ENCODE measurements at regions not wholly inside any gene's neighbourhood (a gene's known extent, or its start where the extent isn't known, plus 50 kb on each side); places are given as distances from the start of the nearest gene placed in this dataset.

GRCh38 chr5:67371924-67372323, 175.3 kb upstream of the CD180 start:
- no peaks in the 10 kb centered on the region for H3K79me2 ChIP-seq (ENCODE audit: insufficient read depth, low read length)
- no peak overlapping the region for H3K23ac ChIP-seq (ENCODE audit: insufficient read length, low read depth, low read length)
- no peak overlapping the region for H3T11ph ChIP-seq (ENCODE audit: low read length)
- no peaks in the 10 kb centered on the region for H3K79me1 ChIP-seq (ENCODE audit: insufficient read depth, low read depth, low read length, poor library complexity, severe bottlenecking)
- H3K56ac ChIP-seq (ENCODE audit: insufficient read length, low read depth, low read length), result no peak overlapping the region
- no peak overlapping the region for H4K8ac ChIP-seq (replicated peaks; ENCODE audit: insufficient read length, low read depth, low read length)
- H3K36me3 Mint-ChIP-seq (ENCODE audit: insufficient read depth in 1 of 3, low read depth in 3 of 3), result peaks cover 0 to 2% (median 0%) of the 10 kb centered on the region in 3 experiments; a peak in 1 of 7 replicates
- H3K4me2 ChIP-seq (ENCODE audit: insufficient read depth, insufficient read length, low read length), result no peak overlapping the region
- H3K18ac ChIP-seq (ENCODE audit: insufficient read length, low read depth, low read length), result no peak overlapping the region
- no peak overlapping the region for H2BK5ac ChIP-seq (ENCODE audit: insufficient read length, low read length)
- H3K4me1 ChIP-seq (ENCODE audit: insufficient read depth, low read length), result no peaks in the 10 kb centered on the region
- H3K23me2 ChIP-seq (ENCODE audit: insufficient read length, low read depth, low read length, poor library complexity, severe bottlenecking), result no peaks in the 10 kb centered on the region
- H2BK20ac ChIP-seq (ENCODE audit: low read depth, low read length, poor library complexity, severe bottlenecking), result no peak overlapping the region
- H3K27ac ChIP-seq (ENCODE audit: insufficient read length, low read depth, low read length), result no peak overlapping the region
- H3K4ac ChIP-seq (ENCODE audit: low read depth, low read length), result no peak overlapping the region
- H2AFZ ChIP-seq (ENCODE audit: low read length), result no peak overlapping the region
- no peak overlapping the region for H3K4me3 Mint-ChIP-seq
- no peak overlapping the region for H4K91ac ChIP-seq (ENCODE audit: insufficient read length, low read depth, low read length)
- H3K4me1 Mint-ChIP-seq, result no peaks in the 10 kb centered on the region
- H4K5ac ChIP-seq (ENCODE audit: insufficient read length, low read depth, low read length), result no peak overlapping the region
- H2BK15ac ChIP-seq (ENCODE audit: low read depth, low read length), result no peak overlapping the region
- DNase-seq, result no peak
- H2BK12ac ChIP-seq (ENCODE audit: insufficient read length, low read depth, low read length), result no peak overlapping the region
- H2BK120ac ChIP-seq (ENCODE audit: low read depth, low read length, poor library complexity, severe bottlenecking), result no peak overlapping the region
- no peaks in the 10 kb centered on the region for H3K27me3 ChIP-seq (ENCODE audit: insufficient read depth, low read length)
- H4K20me1 ChIP-seq (ENCODE audit: control insufficient read depth, insufficient read depth, insufficient read length), result no peaks in the 10 kb centered on the region
- H3K14ac ChIP-seq (ENCODE audit: insufficient read depth, low read length), result no peak overlapping the region
- no peak for TF ChIP-seq CTCF (conservative IDR thresholded peaks at IDR 0.05)
- H3K9me3 ChIP-seq (ENCODE audit: control insufficient read depth, low read depth, low read length), result no peaks in the 10 kb centered on the region
- peaks cover 0 to 11% of the 10 kb centered on the region in 2 experiments; a peak in 2 of 5 replicates for H3K9me3 Mint-ChIP-seq
- WGBS (ENCODE audit: extremely low coverage, insufficient read length, low lambda C conversion rate), result no CpG with 5 or more reads among the region's 1 CpG
- H3K9ac ChIP-seq (ENCODE audit: extremely low read depth, insufficient read length, low read length), result no peak overlapping the region
- H3K27ac Mint-ChIP-seq, result no peak overlapping the region
- H3K27me3 Mint-ChIP-seq (ENCODE audit: low read depth), result no peaks in the 10 kb centered on the region
- no peak overlapping the region for H2AK5ac ChIP-seq (ENCODE audit: insufficient read length, low read length)
